HG03045 (cell line): ENCODE measurements at regions not wholly inside any gene's neighbourhood (a gene's known extent, or its start where the extent isn't known, plus 50 kb on each side); places are given as distances from the start of the nearest gene placed in this dataset.
"Not testable (repeated sequence)": the region's sequence is repeated elsewhere in the genome, so short reads cannot be mapped to it uniquely, and the experiment has no call there.

Source experiments
- ATAC-seq: cut with Tn5 transposase; IDR thresholded peaks from one replicate; pipeline ENCODE4 v1.9.1; 2021; ENCODE audit warnings: mild to moderate bottlenecking, moderate library complexity; ENCODE audit not compliant: unreplicated experiment

DNA sequence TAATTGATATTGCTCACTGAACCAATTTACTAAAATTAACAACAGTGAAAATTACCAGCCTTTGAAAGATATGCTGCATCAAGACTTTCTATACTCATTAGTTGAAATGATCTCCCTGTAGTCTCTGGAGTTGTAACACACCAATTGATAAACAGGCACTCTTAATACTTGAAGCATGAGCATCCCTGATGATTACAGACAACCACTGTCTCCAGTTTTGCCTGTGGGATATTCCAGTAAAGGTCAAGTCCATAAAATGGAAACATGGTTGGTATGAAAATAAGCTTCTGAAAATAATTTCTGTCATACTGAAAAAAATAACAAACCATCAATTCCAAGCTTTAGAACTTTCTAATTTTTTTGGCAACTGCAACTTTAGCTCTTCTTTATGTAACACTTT lies 405.8 kb downstream of the SPRY2 start:
- no peak for ATAC-seq

DNA sequence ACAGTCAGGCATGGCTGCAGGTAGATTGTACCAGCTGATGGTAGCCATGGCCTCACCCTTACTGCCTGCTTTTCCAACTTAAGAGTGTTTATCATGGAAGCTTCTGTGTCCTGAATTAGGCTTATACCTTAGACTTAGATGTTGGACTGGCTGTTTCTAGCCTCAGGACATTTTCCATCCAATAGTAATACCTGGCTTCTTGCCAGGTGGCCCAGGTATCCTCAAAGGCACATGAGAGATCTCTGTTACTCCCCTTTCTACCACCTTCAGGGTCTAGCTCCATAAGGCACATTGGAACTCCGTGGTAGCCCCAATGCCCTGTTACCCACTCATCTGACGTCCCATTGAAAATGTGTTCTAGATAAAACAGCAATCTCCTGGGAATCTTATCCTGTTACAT lies 407.5 kb downstream of the SPRY2 start:
- ATAC-seq = no peak

DNA sequence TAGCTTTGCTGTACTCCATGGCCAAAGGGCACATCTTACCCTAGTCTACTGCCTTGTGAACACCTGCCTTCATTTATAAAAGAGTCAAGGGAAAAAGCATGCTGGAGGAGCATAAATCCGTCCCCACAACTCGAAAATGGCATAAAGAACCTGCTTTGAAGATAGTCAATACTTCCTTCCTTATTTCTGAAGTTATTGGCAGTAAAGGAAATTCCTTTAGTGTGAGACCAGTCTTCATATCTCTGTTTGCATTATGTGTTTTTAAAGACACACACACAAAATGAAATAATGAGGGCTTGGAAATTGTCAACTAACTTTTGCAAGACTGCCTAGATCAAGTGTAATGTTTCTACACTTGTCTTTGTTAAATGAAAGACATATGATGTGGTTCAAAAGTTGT lies 408.4 kb downstream of the SPRY2 start:
- no peak for ATAC-seq

DNA sequence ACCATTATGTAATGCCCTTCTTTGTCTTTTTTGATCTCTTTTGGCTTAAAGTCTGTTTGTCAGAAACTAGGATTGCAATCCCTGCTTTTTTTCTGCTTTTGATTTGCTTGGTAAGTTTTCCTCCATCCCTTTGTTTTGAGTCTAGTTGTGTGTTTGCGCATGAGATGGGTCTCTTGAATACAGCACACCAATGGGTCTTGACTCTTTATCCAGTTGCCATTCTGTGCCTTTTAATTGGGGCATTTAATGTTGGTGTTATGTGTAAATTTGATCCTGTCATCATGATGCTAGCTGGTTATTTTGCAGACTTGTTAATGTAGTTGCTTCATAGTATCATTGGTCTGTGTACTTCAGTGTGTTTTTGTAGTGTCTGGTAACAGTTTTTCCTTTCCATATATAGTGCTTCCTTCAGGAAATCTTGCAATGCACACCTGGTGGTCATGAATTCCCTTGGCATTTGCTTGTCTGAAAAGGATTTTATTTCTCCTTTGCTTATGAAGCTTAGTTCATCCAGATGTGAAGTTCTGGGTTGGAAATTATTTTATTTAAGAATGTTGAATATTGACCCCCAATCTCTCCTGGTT lies 416.9 kb downstream of the SPRY2 start:
- ATAC-seq = not testable (repeated sequence)

DNA sequence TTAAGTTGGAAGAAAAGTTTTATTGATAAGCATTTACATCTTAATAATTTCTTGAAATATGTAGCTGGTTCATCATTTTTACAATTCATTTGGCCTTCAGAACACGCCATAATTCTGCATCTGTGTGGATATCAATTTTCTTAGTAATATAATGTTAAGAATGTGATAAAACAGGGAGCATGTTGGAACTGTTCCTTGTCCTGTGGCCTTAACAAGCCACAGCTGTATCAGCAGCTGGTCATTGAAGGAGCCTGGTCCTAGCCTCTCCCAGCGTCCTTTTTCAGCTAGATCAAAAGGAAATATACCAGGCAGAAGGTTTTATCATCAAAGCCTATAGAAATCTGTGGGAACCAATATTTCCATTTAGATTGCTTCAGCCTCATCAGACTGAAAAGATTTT lies 421.8 kb downstream of the SPRY2 start:
- ATAC-seq = no peak

DNA sequence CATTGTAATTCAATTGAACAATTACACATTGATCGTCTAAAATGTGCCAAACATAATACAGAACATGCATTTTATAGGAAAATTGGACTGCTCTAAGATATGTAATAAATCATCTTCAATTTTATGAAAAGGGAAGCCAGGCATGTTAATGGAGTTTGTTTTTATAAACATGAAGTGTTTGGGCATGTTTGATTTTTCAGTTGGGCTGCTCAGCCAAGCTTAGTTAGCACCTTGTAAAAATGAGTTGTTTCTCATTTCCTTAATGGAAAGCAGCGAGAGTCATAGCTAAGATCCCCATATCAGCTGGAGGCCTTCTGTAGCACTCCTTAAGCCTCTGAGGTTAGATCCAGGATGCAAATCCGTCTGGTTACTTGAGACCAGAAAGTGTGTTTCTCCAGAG lies 422.3 kb downstream of the SPRY2 start:
- no peak for ATAC-seq

DNA sequence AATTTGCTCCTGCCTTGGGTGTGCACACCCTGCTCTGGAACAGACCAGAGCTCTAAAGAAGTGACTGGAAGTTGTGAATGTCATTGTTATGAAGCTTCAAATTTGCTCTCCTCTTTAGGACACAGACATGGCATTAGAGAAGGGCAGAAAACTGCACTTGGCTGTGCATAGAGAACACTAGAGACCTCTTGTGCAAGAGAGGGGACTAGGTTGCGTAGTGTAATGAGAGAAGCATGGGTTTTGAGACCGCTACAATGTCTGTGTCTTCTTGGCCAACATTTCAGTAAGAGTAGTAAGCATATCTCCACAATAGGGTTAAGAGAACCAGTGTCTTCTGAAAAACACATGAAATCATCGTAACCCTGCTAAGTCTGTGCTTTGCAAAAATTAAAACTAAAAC lies 423.3 kb downstream of the SPRY2 start:
- ATAC-seq = no peak

DNA sequence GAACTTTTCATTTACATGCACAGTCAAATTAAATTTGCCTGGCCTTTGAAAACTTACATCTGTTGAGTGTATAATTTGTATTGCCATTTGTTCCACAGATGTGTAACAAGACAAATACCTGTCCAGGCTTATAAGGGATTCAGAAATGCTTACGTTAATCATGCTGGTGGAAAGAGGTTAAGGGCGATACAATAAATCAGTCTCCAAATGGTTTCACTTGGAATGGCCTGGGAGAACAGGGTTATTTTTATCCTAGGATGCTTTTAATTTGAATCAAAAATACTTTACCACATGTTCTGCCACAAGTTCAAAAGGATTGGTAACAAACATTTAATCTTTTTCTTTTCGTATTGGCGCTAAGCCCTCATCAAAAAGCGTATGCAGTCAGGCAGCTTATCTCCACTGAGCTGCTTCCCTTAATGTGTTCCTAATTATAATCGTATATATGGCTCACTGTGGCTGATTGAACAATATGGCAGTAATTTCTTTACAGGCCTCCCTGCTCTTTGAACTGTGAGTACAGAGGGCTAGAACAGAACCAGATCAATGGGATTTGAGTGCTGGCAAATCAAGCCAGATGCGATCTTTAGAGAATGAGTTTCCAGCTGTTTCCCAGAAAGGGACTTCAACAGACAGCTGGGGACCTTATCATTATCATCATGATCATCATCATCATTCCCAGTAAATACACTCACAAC lies 425.7 kb downstream of the SPRY2 start:
- ATAC-seq = no peak

DNA sequence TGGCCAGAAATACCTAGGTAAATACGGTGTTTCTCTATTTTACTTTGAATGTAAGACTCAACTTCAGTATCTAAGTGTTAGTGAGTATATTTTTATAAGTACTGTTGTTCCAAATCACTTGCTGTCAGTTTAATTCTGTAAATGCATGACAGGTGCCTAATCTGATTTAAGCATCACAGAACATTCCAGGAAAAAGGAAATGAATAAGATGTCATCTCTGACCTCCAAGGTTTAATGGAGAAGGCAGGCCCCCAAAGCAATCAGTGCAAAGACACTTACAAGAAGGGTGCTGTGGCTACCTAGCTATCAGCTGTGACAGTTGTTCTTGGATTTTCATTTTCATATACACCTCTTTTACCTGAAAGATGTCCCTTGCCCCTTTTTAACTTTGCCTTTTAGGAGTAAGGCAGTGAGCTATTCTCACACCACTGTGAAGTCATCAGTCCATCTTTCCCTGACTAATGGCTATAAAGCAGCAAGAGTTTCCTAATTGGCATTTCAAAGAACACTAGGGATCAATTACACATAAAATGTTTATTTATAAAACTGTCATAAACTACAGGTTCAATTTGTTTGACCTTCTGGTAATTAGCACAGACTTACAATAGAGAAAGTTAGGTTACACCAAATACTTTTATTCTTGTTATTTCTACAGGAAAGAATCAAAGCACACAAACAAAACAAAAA lies 427.6 kb downstream of the SPRY2 start:
- no peak for ATAC-seq

DNA sequence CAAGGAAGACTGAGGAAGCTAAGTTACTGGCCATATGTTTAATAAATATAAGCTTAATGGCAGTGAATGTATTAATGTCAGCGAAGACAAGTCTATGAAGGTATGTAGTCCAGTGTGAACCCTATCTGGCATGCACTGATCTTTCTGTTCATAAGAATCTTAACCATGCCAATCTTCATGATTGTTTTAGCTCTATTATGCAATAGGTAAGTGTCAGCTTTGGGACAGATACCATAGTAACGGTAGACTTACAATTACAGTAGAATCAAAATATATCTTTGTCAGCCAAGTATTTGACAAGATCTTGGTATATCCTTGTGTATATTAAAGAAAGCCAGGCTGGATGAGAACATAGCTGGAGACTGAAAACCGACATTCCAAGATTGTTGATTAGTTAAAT lies 428.5 kb downstream of the SPRY2 start:
- ATAC-seq = no peak

DNA sequence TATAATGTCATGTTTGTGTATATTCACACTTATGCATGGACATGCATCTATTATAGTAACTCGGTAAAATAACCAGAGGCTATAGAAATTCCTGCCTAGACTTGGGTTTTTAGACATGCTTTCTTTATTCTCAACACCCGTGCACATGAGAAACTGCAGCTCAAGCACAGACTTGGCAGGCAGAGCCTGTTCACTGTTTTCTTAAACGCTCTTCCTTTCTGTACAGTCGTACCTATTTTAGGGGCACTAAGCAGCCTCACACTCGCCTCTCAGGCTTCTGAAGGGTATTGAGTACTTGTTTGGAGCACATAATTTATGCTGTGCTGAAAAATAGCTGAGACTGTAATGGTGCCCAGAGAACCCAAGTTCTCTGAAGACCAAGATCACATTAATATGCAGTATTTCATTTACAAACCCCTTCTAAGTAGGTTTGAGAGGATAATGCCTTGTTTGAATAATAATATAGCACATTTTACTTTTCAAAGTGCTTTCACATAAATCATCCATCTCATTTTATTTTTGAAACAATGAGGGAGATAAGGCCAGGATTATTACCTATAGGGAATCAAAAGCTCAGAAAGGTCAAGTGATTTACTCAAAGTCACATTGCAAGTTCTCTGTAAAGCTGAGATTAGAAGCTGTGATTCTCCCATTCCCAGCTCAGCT lies 429.9 kb downstream of the SPRY2 start:
- no peak for ATAC-seq

DNA sequence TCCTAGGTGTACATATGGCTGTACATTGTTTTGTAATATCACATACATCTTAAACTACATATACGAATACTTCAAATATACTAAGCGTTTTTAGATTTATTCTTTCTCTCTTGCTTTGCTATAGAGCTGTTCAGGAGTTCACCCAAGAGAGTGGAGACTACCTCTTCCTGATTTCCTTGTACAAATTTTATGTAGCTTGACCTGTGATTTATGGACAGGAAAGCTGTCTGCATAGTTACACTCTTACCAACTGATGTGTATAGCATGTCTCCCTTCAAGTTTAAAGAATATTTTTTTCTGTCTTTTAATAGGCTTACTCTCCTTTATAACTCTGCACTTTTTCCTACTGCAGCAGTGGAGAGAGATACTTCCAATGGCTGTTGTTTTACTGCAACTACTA lies 428.7 kb downstream of the NDFIP2 start:
- no peak for ATAC-seq

DNA sequence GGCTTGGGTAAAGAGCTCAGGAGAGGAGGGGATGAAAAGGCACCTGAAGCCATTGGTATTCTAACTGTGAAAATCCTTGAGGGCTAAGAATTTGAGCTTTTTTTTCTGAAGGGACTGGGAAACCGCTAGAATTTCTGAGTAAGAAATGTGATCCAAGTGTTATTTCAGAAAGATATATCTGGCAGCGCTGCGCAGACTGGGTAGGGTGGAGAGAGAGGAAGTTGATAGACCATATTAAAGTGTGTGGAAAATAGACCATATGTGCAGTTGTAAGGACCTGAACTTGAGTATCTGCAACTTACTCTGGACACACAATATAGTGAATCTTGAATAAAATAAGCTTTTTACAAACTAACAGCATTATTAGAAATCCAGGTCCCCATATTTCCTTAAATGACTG lies 427.4 kb downstream of the NDFIP2 start:
- ATAC-seq = no peak

DNA sequence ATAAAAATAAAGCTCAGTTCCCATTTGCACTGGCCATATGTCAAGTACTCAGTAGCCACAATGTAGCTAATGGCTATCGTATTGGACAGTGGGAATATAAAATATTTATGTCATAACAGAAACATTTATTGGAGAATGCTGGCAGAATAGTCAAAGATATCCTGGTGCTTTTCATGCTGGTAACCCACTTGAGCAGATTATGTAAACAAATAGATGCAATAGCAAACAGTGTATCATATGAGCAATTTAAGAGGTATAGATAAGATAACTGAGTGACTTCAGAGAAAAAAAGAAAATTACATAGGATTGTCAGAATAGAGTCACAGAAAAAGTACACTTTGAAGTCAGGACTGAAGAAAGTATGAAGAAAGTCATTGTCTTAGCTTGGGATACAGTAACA lies 426.6 kb downstream of the NDFIP2 start:
- ATAC-seq = no peak

DNA sequence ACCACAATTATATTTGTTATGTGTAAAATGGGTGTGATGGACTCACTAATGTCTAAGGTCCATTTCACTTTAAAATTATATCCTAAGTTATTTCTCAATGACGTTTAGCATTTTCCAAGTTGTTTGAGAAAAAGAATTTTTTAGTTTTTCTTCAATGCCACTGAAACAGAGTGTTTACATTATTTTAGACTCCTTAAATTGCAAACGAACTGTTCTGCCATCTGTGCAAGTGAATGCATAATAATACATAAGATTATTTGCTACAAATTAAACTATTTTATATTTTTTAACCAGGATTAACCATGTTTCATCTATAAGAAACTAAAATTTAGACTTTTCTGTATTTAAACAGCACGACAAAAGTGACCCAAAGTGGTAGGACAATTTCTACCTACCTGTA lies 425.4 kb downstream of the NDFIP2 start:
- ATAC-seq = no peak

DNA sequence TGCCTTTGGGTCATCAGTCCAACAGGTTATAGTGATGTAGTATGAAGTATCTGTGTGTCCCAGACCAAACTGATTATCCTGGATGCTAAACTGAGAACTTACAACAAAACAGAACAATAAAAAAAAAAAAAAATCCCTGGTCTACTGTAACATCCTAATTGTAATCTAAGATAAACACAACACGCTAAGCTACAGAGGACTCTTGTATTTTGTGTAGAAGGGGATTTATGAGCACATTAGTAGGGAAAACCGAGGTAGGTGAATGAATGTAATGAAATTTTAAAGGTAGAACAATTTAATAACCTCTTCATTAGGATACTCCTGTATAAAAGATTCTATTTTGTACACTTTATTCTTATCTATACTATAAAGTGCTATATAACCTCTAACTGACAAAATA lies 424.1 kb downstream of the NDFIP2 start:
- ATAC-seq = no peak

DNA sequence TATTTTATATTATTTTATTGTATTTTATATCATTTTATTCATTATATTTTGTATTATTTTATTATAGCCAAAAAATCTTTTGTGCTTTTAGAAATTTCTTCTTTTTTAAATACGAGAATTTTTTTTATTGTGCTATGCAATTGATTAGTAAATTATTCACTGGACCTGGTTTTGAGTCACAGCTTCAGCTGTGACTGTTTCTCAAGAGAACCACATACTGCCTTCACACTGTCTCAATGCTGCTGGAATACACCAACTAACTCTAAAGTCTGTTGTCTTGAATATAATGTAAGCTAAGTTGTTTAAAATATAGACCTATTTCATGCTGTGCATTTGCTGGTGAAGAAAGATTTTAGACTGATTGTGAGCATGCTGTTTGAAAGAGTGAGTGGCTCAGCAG lies 423.6 kb downstream of the NDFIP2 start:
- ATAC-seq = no peak

DNA sequence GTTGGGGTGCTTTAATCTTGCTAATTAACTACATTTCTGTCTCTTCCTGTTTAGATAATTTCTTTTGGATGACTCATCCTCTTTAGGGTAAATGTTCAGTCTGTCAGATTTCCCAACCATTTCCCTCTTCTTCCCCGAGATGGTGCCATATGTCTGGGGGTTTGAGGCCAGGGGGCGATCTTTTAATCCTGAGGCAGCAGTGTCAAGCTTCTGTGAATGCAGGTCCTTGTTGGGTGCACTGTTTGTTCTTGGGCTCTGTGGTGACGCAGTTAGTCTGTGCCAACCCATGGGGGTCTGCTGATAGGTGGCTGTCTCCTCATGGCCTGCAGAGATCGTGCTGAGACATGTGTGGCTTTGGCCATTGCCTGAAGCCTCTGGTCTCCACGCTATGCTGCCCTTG lies 420.4 kb downstream of the NDFIP2 start:
- ATAC-seq = no peak

DNA sequence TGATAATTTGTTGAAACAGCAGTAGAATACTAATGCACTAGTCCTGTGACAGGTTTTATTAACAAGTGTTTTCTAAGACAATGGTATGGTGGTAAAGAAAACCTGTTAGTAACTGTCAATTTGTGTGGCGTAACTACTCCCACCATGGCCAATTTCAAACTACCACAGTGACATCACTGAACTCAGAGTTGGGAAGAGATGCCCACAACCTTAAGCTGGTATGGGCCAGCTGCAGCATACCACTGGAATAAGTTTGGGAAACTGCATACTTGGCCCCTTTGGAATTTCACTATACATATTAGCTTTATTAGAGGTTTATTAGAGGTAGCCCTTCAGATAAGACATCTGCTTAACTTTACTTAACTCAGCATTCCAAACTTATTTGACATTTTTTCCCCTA lies 419.4 kb downstream of the NDFIP2 start:
- ATAC-seq = no peak

DNA sequence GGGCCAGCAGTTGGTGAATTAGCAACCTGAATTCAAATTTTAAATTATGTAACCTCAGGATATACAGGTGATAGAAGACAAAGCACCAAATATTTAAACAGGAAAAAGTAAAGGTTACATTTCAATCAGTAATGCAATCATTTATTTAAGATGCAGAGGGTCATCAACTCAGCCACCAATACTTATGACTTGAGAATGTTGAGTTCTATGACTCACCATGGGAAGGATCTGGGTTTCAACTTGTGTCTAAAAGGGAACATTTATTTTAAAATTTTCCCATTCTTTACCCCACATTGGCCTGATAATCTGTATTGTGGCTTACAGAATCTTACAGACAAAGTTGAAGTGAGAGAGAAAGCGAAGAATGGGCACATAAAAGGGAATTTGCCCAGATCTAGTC lies 418.0 kb downstream of the NDFIP2 start:
- no peak for ATAC-seq

DNA sequence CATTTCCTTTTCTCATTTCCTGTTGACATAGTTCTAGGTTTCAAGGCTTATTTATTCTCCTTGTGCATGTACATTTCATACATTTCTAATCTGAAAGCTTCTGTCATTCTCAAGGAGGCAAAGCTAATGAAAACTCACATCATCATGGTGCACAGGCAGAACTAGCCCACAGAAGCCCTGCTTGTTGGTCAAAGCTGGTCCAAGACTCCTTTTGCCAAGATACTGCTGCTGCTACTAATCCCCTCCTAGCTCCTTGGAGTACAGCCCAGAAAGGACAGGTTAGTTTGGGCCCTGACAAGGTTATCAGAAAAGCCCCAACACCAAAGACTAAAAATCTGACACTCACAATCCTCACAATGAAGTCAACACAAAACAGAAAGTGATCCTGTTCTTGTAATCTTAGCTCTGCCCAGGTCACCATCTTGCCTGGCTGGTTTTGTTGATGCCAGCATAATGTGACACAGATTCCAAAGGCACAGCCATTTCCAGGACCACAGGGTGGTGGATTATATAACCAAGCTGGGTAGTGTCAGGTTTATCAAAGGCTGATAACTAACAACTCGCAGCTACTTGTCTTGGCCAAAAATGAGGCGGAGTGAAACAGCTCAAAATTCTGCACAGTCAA lies 417.4 kb downstream of the NDFIP2 start:
- ATAC-seq = no peak

DNA sequence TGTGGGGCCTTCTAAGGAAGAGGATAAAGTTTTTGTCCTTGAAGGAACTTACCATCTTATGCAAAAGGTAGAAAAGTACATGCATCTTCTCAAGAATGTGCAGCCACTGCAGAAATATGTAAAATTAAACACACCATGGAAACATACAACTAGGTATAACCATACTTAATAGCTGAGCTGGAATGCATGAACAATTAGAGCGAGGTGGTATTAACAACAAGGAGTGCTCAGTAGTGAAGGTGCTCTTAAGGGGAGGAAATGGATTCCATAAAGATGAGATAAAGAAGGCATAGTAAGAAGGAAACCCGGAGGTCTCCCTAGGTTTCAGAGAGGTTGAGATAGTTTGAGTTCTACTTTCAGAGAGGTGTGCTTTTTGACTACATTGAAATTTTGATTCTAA lies 415.9 kb downstream of the NDFIP2 start:
- no peak for ATAC-seq
